ENCODE measurements at regions not wholly inside any gene's neighbourhood (a gene's known extent, or its start where the extent isn't known, plus 50 kb on each side); places are given as distances from the start of the nearest gene placed in this dataset.

- TF ChIP-seq BCL6 (CRISPR knock-in tag; IDR thresholded peaks at IDR 0.05): peak; percentile 98
- no peak for TF ChIP-seq ZNF567 (CRISPR knock-in tag; IDR thresholded peaks at IDR 0.05; ENCODE audit: borderline replicate concordance)
- TF ChIP-seq ZNF709 (CRISPR knock-in tag; IDR thresholded peaks at IDR 0.05): no peak
- no peak for TF ChIP-seq ZFY (CRISPR knock-in tag; IDR thresholded peaks at IDR 0.05)
- no peak for TF ChIP-seq ZNF407 (CRISPR knock-in tag; IDR thresholded peaks at IDR 0.05; ENCODE audit: not compliant biosample characterization)
- no peak for TF ChIP-seq NONO (IDR thresholded peaks at IDR 0.05)
- no peak for TF ChIP-seq NONO (CRISPR knock-in tag; conservative IDR thresholded peaks at IDR 0.05)
- no peak for TF ChIP-seq PAX8 (CRISPR knock-in tag; IDR thresholded peaks at IDR 0.05; ENCODE audit: borderline replicate concordance)
- no peak for TF ChIP-seq THAP9 (CRISPR knock-in tag; IDR thresholded peaks at IDR 0.05; ENCODE audit: borderline replicate concordance)
- no peak for TF ChIP-seq ZNF431 (CRISPR knock-in tag; IDR thresholded peaks at IDR 0.05; ENCODE audit: borderline replicate concordance, low read depth)
- no peak for TF ChIP-seq SRY (CRISPR knock-in tag; IDR thresholded peaks at IDR 0.05)
- no peak for TF ChIP-seq ZNF441 (CRISPR knock-in tag; IDR thresholded peaks at IDR 0.05; ENCODE audit: borderline replicate concordance)
- no peak for TF ChIP-seq RFX3 (CRISPR knock-in tag; IDR thresholded peaks at IDR 0.05)
- TF ChIP-seq EP300 (IDR thresholded peaks at IDR 0.05; ENCODE audit: low read depth in 2 of 2, low read length in 2 of 2): peak in 1 of 2 experiments; percentile 65; a peak in 2 of 4 replicates
- TF ChIP-seq EP300 (CRISPR knock-in tag; IDR thresholded peaks at IDR 0.05; ENCODE audit: borderline replicate concordance): peak; percentile 66; the same call in 1 of the 2 replicates
- no peak for TF ChIP-seq MATR3 (CRISPR knock-in tag; IDR thresholded peaks at IDR 0.05)
- TF ChIP-seq GABPA (IDR thresholded peaks at IDR 0.05; ENCODE audit: low read depth, low read length): no peak
- no peak for TF ChIP-seq GABPA (CRISPR knock-in tag; IDR thresholded peaks at IDR 0.05; ENCODE audit: low read depth)
- no peak for TF ChIP-seq ZNF432 (CRISPR knock-in tag; IDR thresholded peaks at IDR 0.05; ENCODE audit: borderline replicate concordance)
- no peak for TF ChIP-seq SNAPC5 (CRISPR knock-in tag; IDR thresholded peaks at IDR 0.05; ENCODE audit: borderline replicate concordance)
- TF ChIP-seq ZNF792 (CRISPR knock-in tag; IDR thresholded peaks at IDR 0.05): 0 out of 2 replicates have a peak, but pooled peaks have one; percentile 22
- peak; percentile 72 for TF ChIP-seq RARA (CRISPR knock-in tag; IDR thresholded peaks at IDR 0.05)
- 0 out of 2 replicates have a peak, but pooled peaks have one; percentile 24 for TF ChIP-seq FOXO1 (CRISPR knock-in tag; IDR thresholded peaks at IDR 0.05)
Observed at GRCh38 chr12:24750263-24750662, 198.6 kb downstream of the BCAT1 start (continued).

Measured in HepG2 (cell line).